Activated T-cell treated with anti-CD3 and anti-CD28 coated beads, Interleukin-2, amount 50 U/mL, for 1 hour (primary cell): ENCODE measurements at regions not wholly inside any gene's neighbourhood (a gene's known extent, or its start where the extent isn't known, plus 50 kb on each side); places are given as distances from the start of the nearest gene placed in this dataset.

Experiments used
- DNase-seq: peaks from one replicate; pipeline ENCODE4 v3.0.0-alpha.2; 2020

DNA sequence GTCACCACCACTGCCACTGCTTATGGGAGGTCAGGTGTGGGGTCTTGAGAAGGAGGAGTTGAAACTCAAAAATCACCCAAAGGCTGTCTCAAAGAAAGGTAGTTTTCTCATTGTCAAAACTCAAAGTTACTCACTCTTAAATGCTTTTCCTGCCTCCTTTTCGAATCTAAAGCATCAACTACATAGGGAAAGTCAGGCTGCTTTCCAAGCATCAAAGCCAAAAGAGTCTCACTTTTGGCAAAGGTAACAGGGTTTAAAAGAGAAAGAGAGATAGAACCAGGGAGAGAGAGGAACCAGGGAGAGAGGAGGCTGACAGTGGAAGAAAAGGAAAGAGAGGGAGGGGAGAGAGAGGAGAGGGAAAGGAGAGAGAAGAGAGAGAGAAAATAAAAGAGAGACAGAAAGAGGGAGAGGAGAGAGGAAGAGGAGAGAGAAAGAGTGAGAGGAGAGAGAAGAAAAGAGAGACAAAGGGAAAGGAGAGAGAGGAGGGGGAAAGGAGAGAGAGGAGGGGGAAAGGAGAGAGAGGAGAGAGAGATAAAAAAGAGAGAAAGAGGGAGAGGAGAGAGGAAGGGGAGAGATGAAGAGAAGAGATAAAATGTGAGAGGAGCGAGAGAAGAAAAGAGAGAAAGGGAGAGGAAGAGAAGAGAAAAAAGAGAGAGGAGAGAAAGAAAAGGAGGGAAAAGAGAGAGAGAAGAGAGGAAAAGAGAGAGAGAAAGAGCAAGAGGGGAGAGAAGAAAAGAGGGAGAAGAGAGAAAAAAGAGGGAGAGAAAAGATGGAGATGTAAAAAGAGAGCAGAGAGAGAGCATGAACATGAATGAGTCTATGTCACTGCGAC is 262.0 kb upstream of the TSHZ3 start:
- DNase-seq = no peak

- no peak for DNase-seq
Observed at GRCh38 chr19:31612873-31613272, 263.6 kb upstream of the TSHZ3 start.

DNA sequence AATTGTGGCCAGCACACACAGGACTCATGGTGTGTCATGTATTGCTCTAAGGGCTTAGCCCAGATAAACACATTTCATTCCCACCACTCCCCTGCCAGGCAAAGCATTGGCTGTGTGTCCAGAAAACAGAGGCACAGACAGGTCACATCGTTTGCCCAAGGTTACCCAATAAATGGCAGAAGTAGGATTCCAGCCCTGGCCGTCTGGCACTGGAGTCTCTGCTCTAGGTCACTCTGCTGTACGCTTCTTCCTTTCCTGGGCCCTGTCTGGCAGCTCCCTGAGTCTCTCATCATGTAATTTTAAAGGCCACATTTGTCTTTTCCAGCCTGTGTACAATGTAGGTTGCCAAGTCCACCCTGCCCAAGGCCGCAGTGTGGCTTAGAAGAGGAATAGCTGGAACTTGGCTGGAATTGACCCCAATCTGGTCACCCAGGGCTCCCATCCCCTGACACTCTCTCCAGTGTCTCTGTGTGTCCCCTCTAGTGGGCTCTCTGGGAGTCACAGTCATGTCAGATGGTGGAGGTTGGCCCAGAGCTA is 264.5 kb upstream of the TSHZ3 start:
- DNase-seq = no peak

DNA sequence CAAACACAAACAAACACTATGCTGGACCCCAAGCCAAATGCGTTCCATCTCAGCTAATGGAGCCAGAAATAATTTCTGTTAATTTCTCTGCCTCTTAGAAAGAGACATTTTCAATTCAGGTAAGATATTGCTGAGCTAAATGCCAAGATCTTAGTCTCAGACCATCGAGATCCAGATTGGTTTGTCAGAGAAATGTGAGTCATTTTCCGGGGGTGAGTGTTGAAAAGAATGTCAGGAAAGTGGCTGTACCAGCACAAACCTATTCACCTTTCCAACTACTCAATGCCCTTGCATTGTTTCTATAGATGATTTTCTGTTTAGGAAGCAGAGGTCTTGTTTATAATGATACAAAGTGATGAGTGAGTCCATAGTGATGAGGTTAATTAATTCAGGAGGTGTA is 266.8 kb upstream of the TSHZ3 start:
- no peak for DNase-seq

DNA sequence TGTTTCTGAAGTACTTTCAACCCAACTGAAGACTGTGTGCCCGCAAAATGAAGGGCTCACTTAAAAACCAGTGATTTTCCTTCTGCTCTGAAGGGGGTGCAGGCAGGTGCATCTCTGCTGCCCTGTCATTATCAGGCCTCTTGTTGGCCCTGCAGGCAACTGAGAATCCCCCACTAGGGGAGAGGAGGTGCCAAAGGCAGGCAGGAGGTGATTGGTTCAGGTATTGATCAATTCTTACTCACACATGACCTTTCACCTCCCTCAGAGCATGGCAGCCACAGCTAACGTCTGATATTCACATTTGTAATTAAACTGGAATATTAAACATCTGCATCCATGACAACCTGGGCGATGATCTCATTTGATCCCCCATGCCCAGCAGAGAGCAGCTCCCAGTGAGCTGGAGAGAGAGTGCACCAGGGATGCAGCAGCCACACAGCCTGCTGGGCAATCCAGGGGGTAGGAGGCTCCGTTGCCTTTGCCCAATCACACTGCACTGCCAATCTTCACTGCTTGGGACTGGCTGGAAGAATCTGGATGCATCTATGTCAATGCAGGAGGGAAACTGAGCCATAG is 267.9 kb upstream of the TSHZ3 start:
- DNase-seq = no peak

DNA sequence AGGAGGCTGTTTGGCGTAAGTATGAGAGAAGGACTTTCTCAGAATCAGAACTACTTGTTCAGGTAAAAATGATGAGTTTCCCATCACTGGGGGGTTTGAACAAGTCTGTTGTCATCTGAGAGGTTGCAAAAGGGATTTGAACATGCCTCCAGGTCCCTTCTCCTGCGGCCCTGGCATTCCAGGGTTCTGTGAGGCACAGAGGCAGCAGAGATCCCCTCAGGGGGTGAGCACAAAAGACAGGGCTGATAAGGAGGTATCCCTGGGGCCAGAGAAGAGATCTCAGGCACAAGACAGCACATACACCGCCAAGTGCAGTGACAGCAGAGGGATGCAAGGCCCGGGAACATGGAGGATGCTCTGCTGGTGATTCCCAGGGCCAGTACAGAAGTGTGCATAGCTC is 275.8 kb upstream of the TSHZ3 start:
- DNase-seq = no peak

- DNase-seq = no peak
Observed at GRCh38 chr19:31625575-31625974, 276.3 kb upstream of the TSHZ3 start.

- no peak for DNase-seq
Observed at GRCh38 chr19:31626941-31627340, 277.7 kb upstream of the TSHZ3 start.

GRCh38 chr19:31627620-31628365 is 278.6 kb upstream of the TSHZ3 start:
- DNase-seq = no peak

DNA sequence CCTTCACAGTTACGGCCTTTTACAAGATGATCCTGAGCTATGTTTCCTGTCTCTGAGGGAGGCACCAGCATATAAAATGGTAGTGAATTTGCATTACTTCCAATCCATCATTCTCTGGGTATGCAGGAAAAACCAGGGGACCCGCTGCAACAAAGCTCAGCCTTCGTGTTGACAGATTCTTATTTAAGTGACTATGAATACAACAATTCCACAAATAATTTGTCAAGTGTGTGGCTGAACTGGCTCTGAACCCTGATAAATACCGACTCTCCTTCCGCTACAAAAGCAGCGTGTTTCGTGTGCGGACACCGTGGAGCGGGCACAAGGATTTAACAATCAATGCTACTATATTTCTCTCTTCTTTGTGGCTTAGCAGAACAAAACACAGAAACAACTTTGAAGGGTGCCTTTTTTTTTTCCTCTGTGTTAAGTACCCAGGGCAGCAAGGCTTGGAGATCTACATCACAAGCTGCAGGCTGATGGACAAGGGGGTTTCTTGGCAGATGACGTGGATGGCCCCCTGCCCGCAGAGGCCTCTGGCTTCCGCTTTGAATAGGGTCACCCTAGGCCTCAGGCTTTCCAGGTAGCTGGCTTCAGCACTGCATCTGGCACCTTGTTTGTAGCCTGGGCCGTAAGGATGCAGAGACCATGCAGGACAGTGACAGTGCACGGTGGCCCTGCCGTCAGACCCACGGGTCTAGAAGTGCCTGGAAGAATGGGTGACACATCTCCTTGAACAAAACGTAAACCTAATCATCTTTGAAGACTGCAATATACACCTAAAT is 280.5 kb upstream of the TSHZ3 start:
- no peak for DNase-seq

DNA sequence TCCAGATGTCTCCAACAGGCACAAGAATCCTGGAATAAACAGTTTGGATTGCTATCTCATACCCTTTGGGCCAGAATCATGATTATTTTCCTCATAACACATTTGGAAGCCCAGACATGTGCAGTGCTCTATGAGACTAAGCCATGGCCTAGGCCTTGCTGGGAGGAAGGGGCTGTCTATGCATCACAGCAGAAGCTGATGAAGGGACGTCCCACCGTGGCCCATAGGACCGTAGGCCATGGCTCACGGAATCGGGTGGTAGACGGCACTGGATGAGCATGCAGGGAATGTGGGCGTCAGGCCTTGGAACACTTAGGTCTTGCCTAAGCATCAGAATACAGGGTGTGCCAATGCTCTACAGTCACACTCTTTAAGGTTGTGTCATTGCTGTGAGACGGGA is 283.8 kb upstream of the TSHZ3 start:
- DNase-seq = no peak

DNA sequence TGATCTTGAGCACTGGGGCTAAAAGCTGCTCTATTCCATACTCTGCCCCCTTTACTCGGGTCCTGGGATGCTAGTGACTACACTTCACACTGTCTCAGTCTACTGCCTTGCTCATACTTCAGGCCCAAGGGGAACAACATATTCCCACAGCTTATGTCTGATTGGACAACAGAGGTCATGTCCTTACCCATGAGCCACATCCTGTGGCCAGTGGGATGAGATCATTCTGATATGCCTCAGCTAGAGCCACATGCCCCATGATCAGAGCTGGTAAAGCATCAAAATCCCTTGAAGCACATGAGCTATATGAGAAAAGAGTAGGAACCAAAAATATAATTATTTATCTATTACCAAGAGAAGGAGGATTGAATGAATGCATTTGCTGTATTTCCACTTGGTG is 290.1 kb upstream of the TSHZ3 start:
- no peak for DNase-seq

GRCh38 chr19:31641591-31641990 is 292.4 kb upstream of the TSHZ3 start:
- no peak for DNase-seq

- no peak for DNase-seq
Observed at GRCh38 chr19:31648347-31648746, 299.1 kb upstream of the TSHZ3 start.

DNA sequence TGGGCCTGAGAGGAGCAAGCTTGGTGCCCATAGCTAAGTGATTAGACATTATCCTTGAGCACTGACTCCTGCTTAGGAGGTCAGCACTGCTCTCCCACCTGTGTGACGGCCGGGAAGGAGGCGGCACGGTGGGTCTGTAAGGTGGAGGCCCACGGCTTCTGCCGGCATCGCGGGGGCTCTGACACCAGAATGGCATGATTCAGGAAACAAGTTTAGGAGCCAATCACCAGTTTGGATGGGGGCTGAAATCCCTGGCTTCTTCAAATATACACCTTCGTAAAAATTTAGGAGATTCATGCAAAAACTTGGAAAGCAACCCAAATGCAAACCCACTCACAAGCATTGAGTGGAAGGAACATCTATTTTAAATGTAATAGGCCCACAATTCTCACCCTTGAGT is 307.3 kb upstream of the TSHZ3 start:
- DNase-seq = no peak

DNA sequence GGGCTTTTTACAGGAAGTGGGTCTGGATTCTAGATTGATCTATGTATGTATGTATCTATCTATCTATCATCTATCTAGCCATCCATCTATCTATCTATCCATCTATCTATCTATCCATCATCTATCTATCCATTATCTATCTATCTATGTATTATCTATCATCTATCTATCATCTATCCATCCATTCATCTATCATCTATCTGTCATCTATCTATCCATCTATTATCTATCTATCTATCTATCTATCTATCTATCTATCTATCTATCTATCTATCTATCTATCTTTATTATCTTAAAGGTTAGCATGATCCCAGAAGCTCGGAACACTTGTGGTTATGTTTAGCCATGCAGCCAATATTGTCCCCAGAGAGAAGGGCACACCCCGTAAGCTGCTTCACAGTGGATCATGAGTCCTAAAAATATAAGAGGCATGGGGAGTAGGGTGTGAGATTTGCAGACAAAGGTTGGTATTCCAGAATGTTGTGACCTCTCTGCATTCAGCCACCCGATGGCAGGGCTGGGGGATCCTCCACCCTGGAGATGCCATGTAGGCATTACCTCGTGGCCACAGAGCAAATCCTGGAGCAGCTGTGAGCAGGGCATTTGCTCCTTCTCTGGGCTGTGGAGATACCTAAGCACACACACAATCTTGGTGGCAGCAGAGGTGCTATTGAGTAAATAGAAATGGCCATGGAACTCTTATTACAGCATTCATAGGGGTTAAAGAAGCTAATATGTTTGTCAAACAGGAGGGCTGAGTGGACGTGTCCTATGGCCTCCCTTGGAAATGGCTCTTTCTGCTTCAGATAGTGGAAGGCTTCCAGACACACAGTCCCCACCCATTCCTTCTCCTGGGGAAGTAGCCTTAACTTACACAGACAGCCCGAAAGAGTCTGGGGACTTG is 310.0 kb upstream of the TSHZ3 start:
- no peak for DNase-seq

DNA sequence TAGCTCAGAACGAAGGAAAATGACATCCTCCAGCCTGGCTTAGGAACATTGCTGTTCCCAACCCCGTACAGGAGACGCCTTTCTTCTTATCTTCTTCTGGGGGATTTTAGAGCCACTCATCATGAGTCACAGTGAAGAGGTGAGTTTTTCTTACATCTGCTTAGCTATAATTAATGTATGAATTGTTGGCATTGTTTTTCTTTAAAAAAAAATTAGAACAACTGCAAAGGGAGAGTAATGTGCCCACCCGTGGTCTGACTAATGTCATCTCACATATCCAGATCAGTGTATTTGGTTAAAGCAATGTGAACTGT is 310.6 kb upstream of the TSHZ3 start:
- no peak for DNase-seq

DNA sequence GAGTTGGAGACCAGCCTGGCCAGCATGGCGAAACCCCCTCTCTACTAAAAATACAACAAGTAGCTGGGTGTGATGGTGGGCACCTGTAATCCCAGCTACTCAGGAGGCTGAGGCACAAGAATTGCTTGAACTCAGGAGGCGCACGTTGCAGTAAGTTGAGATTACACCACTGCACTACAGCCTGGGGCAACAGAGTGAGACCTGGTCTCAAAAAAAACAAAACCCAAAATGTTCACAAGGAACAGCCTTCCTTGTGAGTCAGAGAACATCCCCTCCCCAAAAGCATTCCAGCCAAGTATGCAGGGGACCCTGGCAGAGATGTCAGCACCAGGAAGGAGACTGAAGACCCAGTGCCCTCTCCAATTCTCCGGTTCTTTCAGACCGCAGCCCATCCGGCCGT is 314.9 kb upstream of the TSHZ3 start:
- no peak for DNase-seq

DNA sequence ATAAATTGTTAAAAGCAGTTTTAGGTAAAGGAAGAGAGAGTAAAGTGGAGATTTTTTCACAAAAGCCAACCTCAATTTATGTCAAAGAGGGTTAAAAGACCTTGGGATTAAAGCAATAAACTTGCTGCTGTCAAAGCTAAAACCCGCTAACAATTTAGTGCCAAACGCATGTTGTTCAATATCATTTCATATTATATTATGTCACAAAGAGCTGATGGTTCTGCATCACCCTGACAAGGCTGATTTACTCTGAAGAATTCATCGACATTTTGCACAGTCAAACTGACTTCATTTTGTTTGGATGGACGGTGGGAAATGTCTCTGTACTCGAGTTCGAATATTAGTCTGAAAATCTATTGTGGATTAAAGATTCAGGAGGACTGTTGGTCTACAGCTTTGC is 315.8 kb upstream of the TSHZ3 start:
- DNase-seq = no peak

GRCh38 chr19:31666126-31666525 is 316.9 kb upstream of the TSHZ3 start:
- DNase-seq = no peak

DNA sequence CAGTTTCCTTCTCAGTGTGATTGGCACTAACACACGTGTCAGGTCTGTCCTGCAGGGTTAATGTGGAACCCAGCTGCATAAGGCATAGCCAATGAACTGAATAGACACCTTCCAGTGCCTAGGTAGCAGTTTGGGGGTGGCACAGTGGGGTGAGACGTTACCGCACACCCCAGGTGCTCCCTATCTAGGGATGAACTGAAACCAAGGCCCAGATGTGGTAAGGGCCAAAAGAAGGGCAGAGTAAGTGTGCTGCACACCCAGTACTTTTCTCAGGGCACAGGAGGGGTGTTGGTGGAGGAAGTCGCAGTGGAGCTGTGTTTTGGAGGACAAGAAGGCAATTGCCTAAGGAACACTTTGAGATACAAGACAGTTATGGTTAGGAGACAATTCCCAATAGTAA is 317.9 kb upstream of the TSHZ3 start:
- DNase-seq = no peak

DNA sequence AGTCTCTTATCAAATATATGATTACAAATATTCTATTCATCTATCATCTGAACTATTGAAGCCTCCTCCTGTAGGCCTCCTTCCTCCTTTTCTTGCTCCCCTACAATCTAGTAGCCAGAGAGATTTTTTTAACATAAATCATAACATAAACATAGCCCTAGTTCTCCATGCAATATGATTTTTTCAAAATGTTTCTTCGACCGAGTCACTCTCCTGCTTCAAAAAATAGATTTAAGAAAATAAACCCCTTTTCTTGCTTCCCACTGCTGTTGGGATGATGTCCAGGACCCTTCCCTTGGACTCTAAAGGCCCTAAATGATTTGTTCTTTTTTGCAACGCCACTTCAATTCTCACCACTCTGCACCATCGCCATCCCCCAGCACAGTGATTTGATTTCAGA is 319.7 kb upstream of the TSHZ3 start:
- DNase-seq = no peak
